H1 (cell line): ENCODE measurements at regions not wholly inside any gene's neighbourhood (a gene's known extent, or its start where the extent isn't known, plus 50 kb on each side); places are given as distances from the start of the nearest gene placed in this dataset.

Experiments used
- CTCF ChIA-PET: fragments of 300-600 bp; sonication (Branson Sonifier 250); formaldehyde crosslinking; loops from one replicate; lab custom pipeline; 2021; ENCODE audit not compliant: partially characterized antibody; lab: Charles Lee
- POLR2A ChIA-PET: fragments of 300-600 bp; sonication (Branson Sonifier 250); formaldehyde crosslinking; loops from one replicate; lab custom pipeline; 2021; ENCODE audit warnings: inconsistent platforms; ENCODE audit not compliant: partially characterized antibody; lab: Charles Lee
- DNase-seq, 2 experiments: peaks; one replicate each; pipeline versions ENCODE4 v3.0.0 to v3.0.0-alpha.2; 2010 to 2022; ENCODE audit warnings: low spot score in 2 of 2, low read depth in 1 of 2, mixed read lengths in 1 of 2
- FAIRE-seq: peaks from 2 replicates; lab custom pipeline; 2011; peaks lifted over from hg19 to GRCh38; lab: Jason Lieb, UNC
- H2AFZ ChIP-seq: 2 replicates; pipeline ENCODE4 v1.8.1; 2012; ENCODE audit warnings: low read length, inconsistent platforms
- H2AK5ac ChIP-seq: 2 replicates; pipeline ENCODE4 v1.6.1; 2013; ENCODE audit warnings: low read depth, low read length
- H2BK120ac ChIP-seq: replicated peaks from 2 replicates; pipeline ENCODE3; 2013; ENCODE audit warnings: low read depth, low read length, inconsistent platforms
- H2BK12ac ChIP-seq: 2 replicates; pipeline ENCODE4 v1.6.1; 2013; ENCODE audit warnings: low read depth, low read length
- H2BK15ac ChIP-seq: 2 replicates; pipeline ENCODE4 v1.6.1; 2013; ENCODE audit warnings: low read length
- H2BK20ac ChIP-seq: 2 replicates; pipeline ENCODE4 v1.6.1; 2013; ENCODE audit warnings: low read length
- H2BK5ac ChIP-seq: 2 replicates; pipeline ENCODE4 v1.6.1; 2013; ENCODE audit warnings: low read depth, low read length
- H3K14ac ChIP-seq: 2 replicates; pipeline ENCODE4 v1.6.1; 2013; ENCODE audit warnings: inconsistent platforms; ENCODE audit not compliant: insufficient read length
- H3K18ac ChIP-seq: 2 replicates; pipeline ENCODE4 v1.6.1; 2013; ENCODE audit warnings: low read length; ENCODE audit errors: extremely low read depth
- H3K23ac ChIP-seq: 2 replicates; pipeline ENCODE4 v1.6.1; 2013; ENCODE audit warnings: inconsistent platforms; ENCODE audit not compliant: insufficient read length
- H3K23me2 ChIP-seq: 2 replicates; pipeline ENCODE4 v1.6.1; 2013; ENCODE audit warnings: low read depth, low read length
- H3K27ac ChIP-seq: 2 replicates; pipeline ENCODE4 v1.6.1; 2011; ENCODE audit warnings: low read depth, low read length, inconsistent platforms
- H3K27me3 ChIP-seq, 4 experiments: replicated peaks in 1 of 4; 1 replicate in 1 of 4; 2 replicates in 3 of 4; pipeline versions ENCODE4 v1.6.1 to v1.8.1; 2011 to 2013; ENCODE audit warnings: low read length in 3 of 4, mild to moderate bottlenecking in 3 of 4, inconsistent platforms in 2 of 4, mixed read lengths in 2 of 4, moderate library complexity in 1 of 4; ENCODE audit not compliant: control insufficient read depth in 3 of 4, insufficient read depth in 3 of 4; ENCODE audit errors: extremely low read depth in 1 of 4
- H3K36me3 ChIP-seq, 4 experiments: 2 replicates each; pipeline versions ENCODE4 v1.6.1 to v1.8.1; 2011 to 2013; ENCODE audit warnings: mild to moderate bottlenecking in 4 of 4, low read length in 3 of 4, moderate library complexity in 2 of 4, control low read depth in 1 of 4, inconsistent platforms in 1 of 4; ENCODE audit not compliant: insufficient read depth in 4 of 4, control insufficient read depth in 2 of 4
- H3K4ac ChIP-seq: replicated peaks from 2 replicates; pipeline ENCODE3; 2013; ENCODE audit warnings: low read length, low read depth, mixed read lengths, inconsistent platforms; ENCODE audit not compliant: insufficient read length
- H3K4me1 ChIP-seq, 4 experiments: replicated peaks in 1 of 4; 1 replicate in 1 of 4; 2 replicates in 3 of 4; pipeline versions ENCODE4 v1.6.1 to v1.8.1; 2011 to 2013; ENCODE audit warnings: low read length in 3 of 4, inconsistent platforms in 2 of 4, mixed read lengths in 1 of 4; ENCODE audit not compliant: insufficient read depth in 4 of 4, control insufficient read depth in 3 of 4
- H3K4me2 ChIP-seq, 2 experiments: 2 replicates each; pipeline versions ENCODE4 v1.6.1 to v1.8.1; 2011 to 2013; ENCODE audit warnings: low read depth in 2 of 2, low read length in 2 of 2, control low read depth in 1 of 2, inconsistent platforms in 1 of 2, mild to moderate bottlenecking in 1 of 2; ENCODE audit not compliant: insufficient read depth in 1 of 2
- H3K4me3 ChIP-seq, 4 experiments: fragments of 200-600, 300-600 bp in 1 of 4; sonication (generic), shearing (Covaris generic), sonication (Bioruptor Twin) in 1 of 4; 2 replicates each; pipeline versions ENCODE4 v1.5.1 to v1.8.1; 2011 to 2016; ENCODE audit warnings: low read length in 4 of 4, low read depth in 3 of 4, control low read depth in 2 of 4, inconsistent platforms in 2 of 4, mild to moderate bottlenecking in 2 of 4, mixed read lengths in 1 of 4, moderate library complexity in 1 of 4; ENCODE audit not compliant: insufficient read depth in 2 of 4; ENCODE audit errors: extremely low read depth in 1 of 4
- H3K56ac ChIP-seq: replicated peaks from 2 replicates; pipeline ENCODE3; 2013; ENCODE audit warnings: low read depth, mild to moderate bottlenecking, mixed read lengths, low read length, inconsistent platforms; ENCODE audit not compliant: insufficient read length
- H3K79me1 ChIP-seq: 2 replicates; pipeline ENCODE4 v1.6.1; 2013; ENCODE audit warnings: low read depth, low read length, control low read depth
- H3K79me2 ChIP-seq, 2 experiments: 2 replicates each; pipeline versions ENCODE4 v1.6.1 to v1.8.1; 2012 to 2013; ENCODE audit warnings: low read length in 2 of 2, mild to moderate bottlenecking in 2 of 2, inconsistent platforms in 1 of 2; ENCODE audit not compliant: insufficient read depth in 2 of 2, control insufficient read depth in 1 of 2
- H3K9ac ChIP-seq, 4 experiments: replicated peaks in 1 of 4; 1 replicate in 1 of 4; 2 replicates in 3 of 4; pipeline versions ENCODE4 v1.6.1 to v1.8.1; 2011 to 2013; ENCODE audit warnings: low read depth in 3 of 4, low read length in 3 of 4, control low read depth in 2 of 4, mild to moderate bottlenecking in 2 of 4, moderate library complexity in 2 of 4, inconsistent platforms in 1 of 4; ENCODE audit errors: extremely low read depth in 1 of 4
- H3K9me3 ChIP-seq, 2 experiments: 2 replicates each; pipeline versions ENCODE4 v1.6.1 to v1.8.1; 2012 to 2013; ENCODE audit warnings: mild to moderate bottlenecking in 2 of 2, moderate library complexity in 2 of 2, control low read depth in 1 of 2, inconsistent platforms in 1 of 2, low read depth in 1 of 2, low read length in 1 of 2, mixed read lengths in 1 of 2; ENCODE audit not compliant: insufficient read depth in 2 of 2
- H4K20me1 ChIP-seq, 2 experiments: replicated peaks in 1 of 2; 2 replicates each; pipeline versions ENCODE3 to v1.8.1; 2011 to 2013; ENCODE audit warnings: inconsistent platforms in 2 of 2, low read length in 2 of 2, mild to moderate bottlenecking in 1 of 2; ENCODE audit not compliant: insufficient read depth in 2 of 2, control insufficient read depth in 1 of 2
- H4K5ac ChIP-seq: 2 replicates; pipeline ENCODE4 v1.6.1; 2013; ENCODE audit warnings: low read length, low read depth, mixed read lengths, inconsistent platforms; ENCODE audit not compliant: insufficient read length
- H4K8ac ChIP-seq: 2 replicates; pipeline ENCODE4 v1.8.0; 2013; ENCODE audit warnings: mild to moderate bottlenecking, moderate library complexity, low read length, inconsistent platforms; ENCODE audit not compliant: insufficient read depth; ENCODE audit errors: extremely low read depth
- H4K91ac ChIP-seq: replicated peaks from 2 replicates; pipeline ENCODE3; 2013; ENCODE audit warnings: low read length, mixed read lengths, inconsistent platforms; ENCODE audit not compliant: insufficient read length
- ASH2L ChIP-seq: fragments of 200-600, 300-600 bp; sonication (generic); IDR thresholded peaks from one replicate; pipeline ENCODE4 v1.7.1; 2017; ENCODE audit warnings: low read length
- ATF2 ChIP-seq: IDR thresholded peaks from 2 replicates; pipeline ENCODE4 v1.6.1; 2012; ENCODE audit warnings: low read length, inconsistent platforms
- CBX8 ChIP-seq: fragments of 300-800, 300-1000 bp; sonication (generic); IDR thresholded peaks from 2 replicates; pipeline ENCODE4 v1.7.1; 2016; ENCODE audit warnings: low read depth, low read length, borderline replicate concordance
- E2F6 ChIP-seq: IDR thresholded peaks from 2 replicates; pipeline ENCODE4 v1.6.1; 2012; ENCODE audit warnings: inconsistent platforms
- EZH2 ChIP-seq: fragments of 200-600 bp; sonication (generic); IDR thresholded peaks from 2 replicates; pipeline ENCODE4 v1.7.1; 2012; ENCODE audit warnings: low read depth, mild to moderate bottlenecking, moderate library complexity, low read length, inconsistent platforms; ENCODE audit not compliant: severe bottlenecking
- GABPA ChIP-seq: IDR thresholded peaks from 2 replicates; pipeline ENCODE4 v1.6.1; 2011; ENCODE audit warnings: mild to moderate bottlenecking, low read length, moderate library complexity, borderline replicate concordance; ENCODE audit not compliant: insufficient read depth
- JUN ChIP-seq: IDR thresholded peaks from 2 replicates; pipeline ENCODE4 v1.6.1; 2011; ENCODE audit warnings: low read depth, mild to moderate bottlenecking, improper control_type of control experiment, low read length
- JUND ChIP-seq: IDR thresholded peaks from 2 replicates; pipeline ENCODE4 v1.6.1; 2011; ENCODE audit warnings: mild to moderate bottlenecking, improper control_type of control experiment, low read length
- NANOG ChIP-seq: IDR thresholded peaks from 2 replicates; pipeline ENCODE4 v1.6.1; 2011; ENCODE audit warnings: low read length, low read depth, mild to moderate bottlenecking, inconsistent platforms; ENCODE audit not compliant: insufficient read depth, poor library complexity, severe bottlenecking
- RBBP5 ChIP-seq: IDR thresholded peaks from 2 replicates; pipeline ENCODE4 v1.7.1; 2012; ENCODE audit warnings: low read depth, mild to moderate bottlenecking, inconsistent platforms, low read length, moderate library complexity, borderline replicate concordance
- SP2 ChIP-seq: IDR thresholded peaks from 2 replicates; pipeline ENCODE4 v1.6.1; 2012; ENCODE audit warnings: mild to moderate bottlenecking, low read length, inconsistent platforms
- SUZ12 ChIP-seq: fragments of 200-600 bp; sonication (generic); IDR thresholded peaks from 2 replicates; pipeline ENCODE4 v1.6.1; 2012; ENCODE audit warnings: mild to moderate bottlenecking, inconsistent platforms, low read length, moderate library complexity, mixed read lengths
- TBP ChIP-seq: IDR thresholded peaks from 2 replicates; pipeline ENCODE4 v1.6.1; 2011; ENCODE audit warnings: low read depth, low read length, improper control_type of control experiment
- WGBS, 2 experiments: shearing (Covaris generic) in 1 of 2; methylation state at CpG; one replicate each; pipeline versions ENCODE4 v1.1.6 to v1.1.7; 2013 to 2015; ENCODE audit warnings: low lambda C conversion rate in 2 of 2, mixed read lengths in 2 of 2, inconsistent platforms in 1 of 2, low coverage in 1 of 2, missing lambda C conversion rate in 1 of 2; ENCODE audit not compliant: insufficient replicate concordance in 2 of 2, insufficient coverage in 1 of 2, insufficient read length in 1 of 2; ENCODE audit errors: extremely low coverage in 1 of 2, missing lambda C conversion rate in 1 of 2; 5-methylcytosine and 5-hydroxymethylcytosine counted together

- H2BK120ac ChIP-seq = no peak overlapping the region
- no peak overlapping the region for H2BK12ac ChIP-seq
- no peak overlapping the region for H3K18ac ChIP-seq
- no peaks in the 10 kb centered on the region for H3K4me1 ChIP-seq
- no peak overlapping the region for H2BK5ac ChIP-seq
- H3K4ac ChIP-seq = no peak overlapping the region
- H3K23me2 ChIP-seq = no peaks in the 10 kb centered on the region; the same call in 1 of the 2 replicates
- no peaks in the 10 kb centered on the region for H3K79me2 ChIP-seq
- FAIRE-seq = no peak
- H4K91ac ChIP-seq = no peak overlapping the region
- no peak overlapping the region for H2AFZ ChIP-seq
- no peak overlapping the region for H3K4me2 ChIP-seq
- no peak overlapping the region for H3K4me3 ChIP-seq
- no peak for DNase-seq
- no peak overlapping the region for H3K23ac ChIP-seq
- H3K9me3 ChIP-seq = no peaks in the 10 kb centered on the region
- no peak overlapping the region for H3K56ac ChIP-seq
- no peak overlapping the region for H3K27ac ChIP-seq
- no peak overlapping the region for H2BK20ac ChIP-seq
- no peak overlapping the region for H3K14ac ChIP-seq
- 100% methylated on average over 1 of the region's 1 CpG; no CpG with 5 or more reads in 1 of the 2 experiments for WGBS, 2 experiments
- H3K9ac ChIP-seq = no peak overlapping the region
- no peaks in the 10 kb centered on the region for H3K36me3 ChIP-seq
- POLR2A ChIA-PET = no interaction called here
- H3K79me1 ChIP-seq = no peaks in the 10 kb centered on the region
- no peak overlapping the region for H4K8ac ChIP-seq
- no peaks in the 10 kb centered on the region for H3K27me3 ChIP-seq
- CTCF ChIA-PET = interaction anchor here (1.5 kb wide), 1 partner anchor 78 kb away, joined by 5 read pairs; no protein-coding TSS in a partner anchor
- no peak overlapping the region for H2BK15ac ChIP-seq
- H4K20me1 ChIP-seq = no peaks in the 10 kb centered on the region
- no peak overlapping the region for H2AK5ac ChIP-seq
- no peak overlapping the region for H4K5ac ChIP-seq
- TF ChIP-seq JUN = no peak
- no peak for TF ChIP-seq CBX8
- TF ChIP-seq GABPA = no peak
- no peak for TF ChIP-seq NANOG
- no peak for TF ChIP-seq TBP
- no peak for TF ChIP-seq JUND
- no peak for TF ChIP-seq EZH2
- no peak for TF ChIP-seq ASH2L
- no peak for TF ChIP-seq SP2
- no peak for TF ChIP-seq RBBP5
- no peak for TF ChIP-seq ATF2
- no peak for TF ChIP-seq SUZ12
- TF ChIP-seq E2F6 = no peak
These were observed 75.7 kb upstream of the PAK3 start for GRCh38 chrX:111020283-111020682.
